GM23248 (cell line): ENCODE measurements at regions not wholly inside any gene's neighbourhood (a gene's known extent, or its start where the extent isn't known, plus 50 kb on each side); places are given as distances from the start of the nearest gene placed in this dataset.

Source experiments
- EZH2 ChIP-seq: fragments of 200-600 bp; sonication (generic); IDR thresholded peaks from 2 replicates; pipeline ENCODE4 v1.6.1; 2018; ENCODE audit warnings: antibody characterized with exemption, mild to moderate bottlenecking; ENCODE audit not compliant: insufficient read depth, poor library complexity, severe bottlenecking
- EZH2phosphoT487 ChIP-seq: fragments of 200-600 bp; sonication (generic); IDR thresholded peaks from 2 replicates; pipeline ENCODE4 v1.6.1; 2018; ENCODE audit warnings: antibody characterized with exemption, moderate library complexity, mild to moderate bottlenecking, low read depth; ENCODE audit not compliant: insufficient read depth

GRCh38 chr15:70398694-70399093 lies 301.0 kb upstream of the TLE3 start:
- TF ChIP-seq EZH2 (no peak), EZH2phosphoT487 (no peak)
